Esophagus squamous epithelium (tissue), 4 donors: ENCODE measurements at regions not wholly inside any gene's neighbourhood (a gene's known extent, or its start where the extent isn't known, plus 50 kb on each side); places are given as distances from the start of the nearest gene placed in this dataset.

ENCODE experiments used
- POLR2A ChIP-seq, 4 donors: fragments of 450-650 bp; IDR thresholded peaks; one replicate each; pipeline ENCODE4 v1.6.1; 2017; ENCODE audit warnings: antibody characterized with exemption in 4 of 4, mild to moderate bottlenecking in 4 of 4, moderate library complexity in 3 of 4
- TF ChIP-seq, protein P1 (sequence below), 6 experiments: fragments of 450-650 bp in 4 of 6; fragments of 200-600 bp in 2 of 6; sonication (generic) in 2 of 6; IDR thresholded peaks; one replicate each; pipeline ENCODE4 v1.5.1; 2016 to 2019; ENCODE audit warnings: antibody characterized with exemption in 6 of 6, mild to moderate bottlenecking in 4 of 6, moderate library complexity in 4 of 6

DNA sequence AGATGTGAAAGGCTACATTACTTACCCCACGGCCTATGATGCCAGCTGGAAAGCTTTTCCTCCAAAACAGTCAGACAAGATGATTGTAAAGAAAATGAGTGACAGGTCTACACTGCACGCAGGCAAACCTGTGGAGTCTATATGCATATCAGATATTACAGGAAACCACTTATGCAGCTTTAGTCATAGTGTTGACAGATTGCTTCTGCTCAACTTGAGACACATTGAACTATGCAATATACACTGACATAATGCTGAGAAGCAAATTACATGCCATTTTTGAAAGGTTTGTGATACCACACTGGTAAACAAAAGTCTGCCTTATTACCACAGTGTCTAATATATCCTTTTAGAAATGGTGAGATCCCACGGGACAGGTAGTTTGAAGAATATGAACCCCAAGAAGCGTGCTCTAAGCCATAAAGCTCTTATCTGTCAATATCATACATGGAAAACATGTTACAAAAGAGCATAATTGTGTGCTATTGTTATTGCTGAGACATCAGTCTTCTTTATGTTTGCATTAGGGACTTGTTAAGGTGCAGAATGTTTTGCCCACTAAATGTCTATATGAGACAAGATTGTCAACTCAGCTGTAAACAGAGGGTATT is 1835.8 kb upstream of the TENM3 start:
- TF ChIP-seq, protein P1, sequence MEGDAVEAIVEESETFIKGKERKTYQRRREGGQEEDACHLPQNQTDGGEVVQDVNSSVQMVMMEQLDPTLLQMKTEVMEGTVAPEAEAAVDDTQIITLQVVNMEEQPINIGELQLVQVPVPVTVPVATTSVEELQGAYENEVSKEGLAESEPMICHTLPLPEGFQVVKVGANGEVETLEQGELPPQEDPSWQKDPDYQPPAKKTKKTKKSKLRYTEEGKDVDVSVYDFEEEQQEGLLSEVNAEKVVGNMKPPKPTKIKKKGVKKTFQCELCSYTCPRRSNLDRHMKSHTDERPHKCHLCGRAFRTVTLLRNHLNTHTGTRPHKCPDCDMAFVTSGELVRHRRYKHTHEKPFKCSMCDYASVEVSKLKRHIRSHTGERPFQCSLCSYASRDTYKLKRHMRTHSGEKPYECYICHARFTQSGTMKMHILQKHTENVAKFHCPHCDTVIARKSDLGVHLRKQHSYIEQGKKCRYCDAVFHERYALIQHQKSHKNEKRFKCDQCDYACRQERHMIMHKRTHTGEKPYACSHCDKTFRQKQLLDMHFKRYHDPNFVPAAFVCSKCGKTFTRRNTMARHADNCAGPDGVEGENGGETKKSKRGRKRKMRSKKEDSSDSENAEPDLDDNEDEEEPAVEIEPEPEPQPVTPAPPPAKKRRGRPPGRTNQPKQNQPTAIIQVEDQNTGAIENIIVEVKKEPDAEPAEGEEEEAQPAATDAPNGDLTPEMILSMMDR (IDR thresholded peaks at IDR 0.05) = no peak
- TF ChIP-seq POLR2A (IDR thresholded peaks at IDR 0.05) = no peak
